Activated CD4-positive, alpha-beta memory T cell treated with anti-CD3 and anti-CD28 coated beads, Interleukin-2, amount 10 ng/mL, durations not matched to agents 7 days and 5 days (primary cell): ENCODE measurements at regions not wholly inside any gene's neighbourhood (a gene's known extent, or its start where the extent isn't known, plus 50 kb on each side); places are given as distances from the start of the nearest gene placed in this dataset.
"Not testable (repeated sequence)": the region's sequence is repeated elsewhere in the genome, so short reads cannot be mapped to it uniquely, and the experiment has no call there.

ENCODE experiments used
- CTCF ChIA-PET: fragments of 350-600 bp; sonication (Branson Sonifier 250); formaldehyde crosslinking; loops from one replicate; lab custom pipeline; 2021; ENCODE audit warnings: antibody characterized with exemption, inconsistent platforms; lab: Charles Lee
- POLR2A ChIA-PET: fragments of 350-600 bp; sonication (Branson Sonifier 250); formaldehyde crosslinking; loops from one replicate; lab custom pipeline; 2021; ENCODE audit warnings: antibody characterized with exemption; lab: Charles Lee
- DNase-seq: peaks from one replicate; pipeline ENCODE4 v3.0.0-alpha.2; 2020
- H3K27ac Mint-ChIP-seq: one replicate; pipeline ENCODE4 v1.8.0; 2021; ENCODE audit warnings: mild to moderate bottlenecking, mixed read lengths
- H3K27me3 Mint-ChIP-seq: one replicate; pipeline ENCODE4 v1.8.0; 2021; ENCODE audit warnings: mixed read lengths
- H3K36me3 Mint-ChIP-seq: one replicate; pipeline ENCODE4 v1.8.0; 2021; ENCODE audit warnings: low read depth, mixed read lengths
- H3K4me1 Mint-ChIP-seq: one replicate; pipeline ENCODE4 v1.8.0; 2021; ENCODE audit warnings: mixed read lengths
- H3K4me3 Mint-ChIP-seq: one replicate; pipeline ENCODE4 v1.8.0; 2021; ENCODE audit warnings: mild to moderate bottlenecking, mixed read lengths
- H3K9me3 Mint-ChIP-seq: one replicate; pipeline ENCODE4 v1.8.0; 2021; ENCODE audit warnings: mixed read lengths

DNA sequence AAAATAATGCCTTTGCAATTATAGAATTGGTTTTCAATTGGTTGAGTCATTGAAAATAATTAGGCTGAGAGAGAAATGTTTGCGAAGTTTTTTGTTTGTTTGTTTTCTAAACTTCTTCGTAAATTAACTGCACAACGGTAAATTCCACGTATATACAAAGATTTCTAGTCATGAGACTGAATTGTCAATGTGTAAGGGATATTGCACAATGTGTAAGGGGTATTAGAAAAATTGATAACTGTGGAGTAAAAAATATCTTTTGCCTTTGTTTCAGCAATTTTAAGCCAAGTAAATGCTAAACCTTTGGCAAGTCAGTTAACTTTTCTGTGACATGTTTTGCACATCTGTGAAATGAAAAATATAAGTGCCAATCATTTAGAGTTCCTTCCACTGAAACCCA lies 606.0 kb downstream of the TMEM182 start:
- DNase-seq: no peak
- Mint-ChIP-seq H3K27me3 (no peaks in the 10 kb centered on the region), H3K36me3 (no peaks in the 10 kb centered on the region), H3K27ac (no peak overlapping the region), H3K4me3 (no peak overlapping the region), H3K4me1 (no peaks in the 10 kb centered on the region), H3K9me3 (peaks cover 8% of the 10 kb centered on the region)
- ChIA-PET CTCF (no interaction called here), POLR2A (no interaction called here)

DNA sequence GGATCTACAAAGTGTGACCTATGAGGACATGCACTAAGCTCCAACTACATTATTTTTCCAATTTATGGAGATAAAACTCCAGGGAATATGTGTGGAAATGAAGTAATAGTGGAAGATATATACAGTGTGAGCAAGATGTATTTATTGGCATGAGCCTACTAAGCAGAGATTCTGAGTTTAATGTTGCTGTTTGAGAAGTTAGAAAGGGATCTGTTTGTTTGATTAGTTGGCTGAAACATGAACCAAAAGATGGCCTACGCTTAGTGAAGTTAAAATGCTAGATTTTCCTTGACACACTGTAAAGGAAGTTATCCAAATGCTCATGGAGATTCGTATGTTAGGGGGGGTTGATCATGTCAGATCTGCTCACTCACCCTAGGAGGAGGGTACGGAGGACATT lies 621.7 kb downstream of the TMEM182 start:
- ChIA-PET POLR2A (no interaction called here), CTCF (no interaction called here)
- no peaks in the 10 kb centered on the region for H3K27me3 Mint-ChIP-seq
- peaks cover 7% of the 10 kb centered on the region for H3K9me3 Mint-ChIP-seq
- no peak overlapping the region for H3K27ac Mint-ChIP-seq
- no peak for DNase-seq
- H3K4me3 Mint-ChIP-seq: no peak overlapping the region
- no peaks in the 10 kb centered on the region for H3K36me3 Mint-ChIP-seq
- H3K4me1 Mint-ChIP-seq: no peaks in the 10 kb centered on the region

DNA sequence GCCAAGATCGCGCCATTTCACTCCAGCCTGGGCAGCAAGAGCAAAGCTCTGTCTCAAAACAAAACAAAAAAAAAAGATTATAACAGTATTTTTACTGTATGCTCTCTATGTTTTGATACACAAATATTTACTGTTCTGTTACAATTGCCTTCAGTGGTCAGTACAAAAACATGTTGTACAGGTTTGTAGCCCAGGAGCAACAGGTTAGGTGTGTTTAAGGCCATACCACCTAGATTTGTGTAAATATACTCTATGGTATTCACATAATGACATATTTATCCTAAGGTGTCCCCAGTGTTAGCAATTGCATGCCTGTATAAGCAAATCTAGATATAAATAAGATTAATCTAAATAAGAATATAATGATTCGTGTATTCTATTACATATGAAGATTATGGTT lies 625.0 kb downstream of the TMEM182 start:
- Mint-ChIP-seq H3K36me3 (no peaks in the 10 kb centered on the region), H3K27me3 (no peaks in the 10 kb centered on the region), H3K27ac (no peak overlapping the region), H3K9me3 (peaks cover 3% of the 10 kb centered on the region), H3K4me3 (no peak overlapping the region), H3K4me1 (no peaks in the 10 kb centered on the region)
- CTCF ChIA-PET: no interaction called here
- no peak for DNase-seq
- POLR2A ChIA-PET: no interaction called here

DNA sequence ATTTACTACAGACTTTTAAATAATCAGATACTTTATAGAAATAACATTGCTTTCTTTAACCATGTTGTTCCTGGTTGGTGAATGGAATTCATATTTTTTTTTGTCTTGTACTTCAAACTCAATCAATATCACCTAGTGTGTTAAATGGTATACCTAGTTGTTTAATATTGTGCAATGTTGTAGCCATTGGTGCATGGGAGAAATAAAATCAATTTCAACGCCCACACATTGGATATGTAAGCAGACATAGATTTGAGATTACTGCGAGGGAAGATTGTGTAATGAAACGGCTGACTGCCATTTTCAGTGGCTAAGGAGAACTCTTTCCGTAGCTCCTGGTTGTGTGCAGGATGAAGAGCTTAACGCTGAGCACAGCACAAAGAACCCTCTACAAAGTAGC lies 626.1 kb downstream of the TMEM182 start:
- no peak for DNase-seq
- no peaks in the 10 kb centered on the region for H3K27me3 Mint-ChIP-seq
- ChIA-PET CTCF (no interaction called here), POLR2A (no interaction called here)
- no peak overlapping the region for H3K27ac Mint-ChIP-seq
- H3K4me1 Mint-ChIP-seq: no peaks in the 10 kb centered on the region
- H3K9me3 Mint-ChIP-seq: peaks cover 3% of the 10 kb centered on the region
- no peaks in the 10 kb centered on the region for H3K36me3 Mint-ChIP-seq
- H3K4me3 Mint-ChIP-seq: no peak overlapping the region

DNA sequence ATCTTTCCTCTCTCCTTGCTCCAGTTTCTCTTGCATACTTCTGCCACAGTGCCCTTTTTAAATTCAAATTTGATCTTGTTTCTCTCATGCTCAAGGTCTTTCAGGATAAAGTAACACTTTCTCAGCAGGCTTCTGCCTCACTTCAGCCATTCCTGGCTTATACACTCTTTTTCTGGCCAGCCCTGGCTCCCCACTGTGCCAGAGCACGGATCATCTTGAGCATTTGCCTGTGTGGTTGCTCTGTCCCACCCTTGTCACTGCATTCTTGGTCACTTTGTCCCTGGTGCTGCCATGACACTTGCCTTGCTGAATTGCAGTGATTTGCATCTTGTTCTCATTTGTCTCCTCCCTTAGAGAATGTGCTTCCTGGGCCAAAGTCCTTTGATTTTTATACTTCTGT lies 634.3 kb downstream of the TMEM182 start:
- H3K27ac Mint-ChIP-seq: no peak overlapping the region
- H3K4me1 Mint-ChIP-seq: no peaks in the 10 kb centered on the region
- H3K9me3 Mint-ChIP-seq: peaks cover 5% of the 10 kb centered on the region
- no peaks in the 10 kb centered on the region for H3K27me3 Mint-ChIP-seq
- no peaks in the 10 kb centered on the region for H3K36me3 Mint-ChIP-seq
- POLR2A ChIA-PET: no interaction called here
- no peak for DNase-seq
- CTCF ChIA-PET: no interaction called here
- no peak overlapping the region for H3K4me3 Mint-ChIP-seq

DNA sequence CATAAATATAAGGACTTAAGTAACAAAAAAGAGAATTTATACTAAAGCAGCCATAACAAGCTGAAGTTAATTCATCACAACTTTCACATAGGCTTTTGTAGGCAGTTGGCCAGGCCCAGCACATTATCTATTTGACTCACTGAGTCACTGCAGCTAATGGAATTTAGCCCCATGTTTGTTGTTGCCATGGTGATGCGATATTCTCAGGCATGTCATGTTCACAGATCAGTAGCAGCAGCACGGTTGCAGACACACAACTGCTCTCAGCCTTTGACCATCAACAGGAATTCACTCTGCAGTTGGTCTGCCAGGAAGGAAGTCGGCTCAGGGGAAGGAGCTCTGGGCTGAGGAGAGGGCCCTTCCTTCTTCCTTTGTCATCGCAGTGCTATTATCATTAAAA lies 639.8 kb downstream of the TMEM182 start:
- Mint-ChIP-seq H3K27ac (no peak overlapping the region), H3K27me3 (no peaks in the 10 kb centered on the region), H3K4me3 (no peak overlapping the region), H3K9me3 (peaks cover 5% of the 10 kb centered on the region), H3K4me1 (no peaks in the 10 kb centered on the region), H3K36me3 (no peaks in the 10 kb centered on the region)
- no peak for DNase-seq
- ChIA-PET CTCF (no interaction called here), POLR2A (no interaction called here)

DNA sequence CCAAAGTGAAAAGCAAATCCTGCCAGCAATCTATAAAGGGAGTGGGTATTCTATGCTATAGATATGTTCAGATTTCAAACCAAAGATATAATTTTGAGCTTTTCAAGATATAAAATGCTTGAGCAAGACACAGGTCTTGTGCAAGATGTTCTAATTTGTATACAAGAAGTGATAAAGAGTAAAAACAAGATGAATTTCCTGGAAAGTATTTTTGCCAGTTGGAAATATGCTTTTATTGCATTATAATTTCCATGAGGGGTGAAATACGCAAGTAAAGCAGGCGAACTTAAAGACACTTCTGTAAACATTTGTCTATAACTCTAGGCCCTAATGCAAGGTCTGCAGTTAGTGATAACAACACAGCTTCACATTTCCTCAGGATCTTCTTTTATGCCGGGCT lies 640.5 kb downstream of the TMEM182 start:
- Mint-ChIP-seq H3K4me3 (no peak overlapping the region), H3K9me3 (peaks cover 5% of the 10 kb centered on the region), H3K27me3 (no peaks in the 10 kb centered on the region), H3K27ac (no peak overlapping the region), H3K4me1 (no peaks in the 10 kb centered on the region), H3K36me3 (no peaks in the 10 kb centered on the region)
- ChIA-PET CTCF (no interaction called here), POLR2A (no interaction called here)
- DNase-seq: no peak

DNA sequence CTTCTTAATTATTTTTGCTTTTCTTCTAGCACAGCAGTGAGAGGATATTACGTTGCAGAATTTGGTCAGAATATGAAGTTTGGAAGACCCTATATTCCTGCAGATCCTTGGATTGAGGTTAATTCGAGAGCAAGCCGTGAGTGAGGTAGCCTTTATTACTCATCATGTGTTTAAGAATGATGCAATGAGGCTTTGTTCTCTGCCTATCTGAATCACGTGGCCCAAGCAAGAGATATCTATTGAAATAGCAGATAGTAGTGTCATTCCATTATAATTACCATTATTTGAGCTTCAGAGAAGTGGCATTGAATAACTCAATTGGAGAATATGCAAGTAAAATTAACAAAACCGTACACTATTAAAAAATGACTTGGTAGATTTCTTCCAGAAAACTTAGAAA lies 641.1 kb downstream of the TMEM182 start:
- H3K9me3 Mint-ChIP-seq: peaks cover 2% of the 10 kb centered on the region
- H3K4me1 Mint-ChIP-seq: no peaks in the 10 kb centered on the region
- CTCF ChIA-PET: no interaction called here
- no peaks in the 10 kb centered on the region for H3K36me3 Mint-ChIP-seq
- no peak overlapping the region for H3K4me3 Mint-ChIP-seq
- POLR2A ChIA-PET: no interaction called here
- H3K27ac Mint-ChIP-seq: no peak overlapping the region
- no peak for DNase-seq
- H3K27me3 Mint-ChIP-seq: no peaks in the 10 kb centered on the region

DNA sequence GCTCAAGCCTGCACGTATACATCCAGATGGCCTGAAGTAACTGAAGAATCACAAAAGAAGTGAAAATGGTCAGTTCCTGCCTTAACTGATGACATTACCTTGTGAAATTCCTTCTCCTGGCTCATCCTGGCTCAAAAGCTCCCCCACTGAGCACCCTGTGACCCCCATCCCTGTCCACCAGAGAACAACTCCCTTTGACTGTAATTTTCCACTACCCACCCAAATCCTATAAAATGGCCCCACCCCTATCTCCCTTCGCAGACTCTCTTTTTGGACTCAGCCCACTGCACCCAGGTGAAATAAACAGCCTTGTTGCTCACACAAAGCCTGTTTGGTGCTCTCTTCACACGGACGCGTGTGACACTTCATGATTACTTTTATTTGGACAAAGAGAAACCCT lies 641.6 kb downstream of the TMEM182 start:
- H3K4me3 Mint-ChIP-seq, DNase-seq, H3K27ac Mint-ChIP-seq, H3K9me3 Mint-ChIP-seq, H3K36me3 Mint-ChIP-seq, H3K4me1 Mint-ChIP-seq, CTCF ChIA-PET, POLR2A ChIA-PET, H3K27me3 Mint-ChIP-seq: not testable (repeated sequence)

DNA sequence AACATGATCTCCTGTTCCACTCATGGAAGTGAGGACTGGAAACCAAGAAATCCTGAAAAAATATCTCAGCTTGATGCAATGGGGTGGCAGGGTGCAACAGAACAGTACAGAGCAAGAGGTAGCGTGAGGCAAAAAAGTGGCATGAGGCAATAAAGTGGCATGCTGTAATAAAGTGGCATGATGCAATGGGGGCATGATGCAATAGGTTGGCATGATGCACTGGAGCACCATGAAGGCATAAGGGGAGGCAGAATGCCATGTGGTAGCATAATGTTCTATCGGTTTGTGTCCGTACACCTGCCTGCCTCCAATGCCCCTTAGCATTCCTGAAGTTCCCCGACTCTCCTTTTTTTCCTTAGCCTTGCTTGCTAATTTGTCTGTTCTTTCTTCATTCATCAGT lies 648.4 kb downstream of the TMEM182 start:
- no peaks in the 10 kb centered on the region for H3K4me1 Mint-ChIP-seq
- no peak for DNase-seq
- H3K27ac Mint-ChIP-seq: no peak overlapping the region
- H3K36me3 Mint-ChIP-seq: no peaks in the 10 kb centered on the region
- peaks cover 13% of the 10 kb centered on the region for H3K9me3 Mint-ChIP-seq
- H3K4me3 Mint-ChIP-seq: no peak overlapping the region
- CTCF ChIA-PET: no interaction called here
- no peaks in the 10 kb centered on the region for H3K27me3 Mint-ChIP-seq
- POLR2A ChIA-PET: no interaction called here

DNA sequence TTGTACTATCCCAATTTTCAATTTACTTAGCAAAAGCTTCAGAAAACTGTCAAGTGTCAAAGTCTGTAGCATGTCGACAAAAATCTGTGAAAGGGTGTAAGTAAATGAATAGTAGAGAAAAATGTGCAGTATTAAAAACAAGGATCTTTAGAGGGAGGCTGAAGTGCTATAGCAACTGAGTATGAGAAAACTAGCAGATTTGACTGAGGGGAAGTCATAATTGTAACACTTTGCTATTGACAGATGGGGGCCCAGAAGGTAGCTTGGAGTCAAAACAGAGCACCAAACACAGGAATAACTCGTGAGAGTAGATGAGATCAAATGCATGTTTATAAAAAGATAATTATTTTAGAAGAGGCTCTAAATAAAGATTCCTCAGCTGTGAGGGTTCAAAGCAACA lies 657.7 kb downstream of the TMEM182 start:
- Mint-ChIP-seq H3K9me3 (peaks cover 12% of the 10 kb centered on the region), H3K4me1 (no peaks in the 10 kb centered on the region), H3K27me3 (no peaks in the 10 kb centered on the region), H3K4me3 (no peak overlapping the region), H3K27ac (no peak overlapping the region), H3K36me3 (no peaks in the 10 kb centered on the region)
- ChIA-PET POLR2A (no interaction called here), CTCF (no interaction called here)
- DNase-seq: no peak

DNA sequence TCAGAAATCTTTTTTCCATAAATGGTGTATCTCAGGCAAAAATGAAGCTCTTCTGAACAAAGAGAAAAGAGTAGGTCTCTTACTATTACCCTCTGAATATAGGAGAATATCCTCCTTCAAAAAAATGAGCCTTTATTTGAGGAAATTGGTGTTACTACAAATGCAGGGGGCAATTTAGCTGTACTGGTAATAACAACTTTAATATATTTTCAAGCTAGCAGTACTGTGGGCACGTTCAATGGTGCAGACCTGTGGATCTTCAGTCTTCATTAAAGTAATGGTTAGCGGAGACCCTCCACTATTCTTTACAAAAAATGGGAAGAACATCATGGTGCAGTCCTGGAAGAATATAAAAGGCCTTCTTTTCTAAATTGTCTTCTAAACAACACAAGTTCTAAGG lies 661.3 kb downstream of the TMEM182 start:
- Mint-ChIP-seq H3K4me1 (no peaks in the 10 kb centered on the region), H3K27ac (no peak overlapping the region), H3K36me3 (no peaks in the 10 kb centered on the region), H3K27me3 (no peaks in the 10 kb centered on the region), H3K4me3 (no peak overlapping the region), H3K9me3 (peaks cover 6% of the 10 kb centered on the region)
- no peak for DNase-seq
- POLR2A ChIA-PET: no interaction called here
- CTCF ChIA-PET: no interaction called here

DNA sequence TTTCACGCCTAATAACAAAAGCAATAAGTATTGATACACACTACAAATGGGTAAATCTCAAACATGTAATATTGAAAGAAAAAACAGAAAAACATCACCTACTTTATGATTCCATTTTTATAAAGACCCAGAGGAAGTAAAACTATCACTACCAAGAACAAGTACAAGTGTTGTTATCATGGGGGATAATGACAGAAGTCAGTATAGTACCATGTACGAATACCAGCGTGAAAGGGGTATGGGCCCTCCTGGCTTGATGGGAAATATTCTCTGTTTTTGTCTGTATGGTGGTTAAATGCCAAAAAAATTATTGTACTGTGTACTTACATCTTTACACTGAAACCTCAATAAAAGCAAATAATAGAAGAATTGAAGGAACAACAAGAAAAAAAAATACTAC lies 665.7 kb downstream of the TMEM182 start:
- Mint-ChIP-seq H3K4me3 (no peak overlapping the region), H3K27ac (no peak overlapping the region)
- CTCF ChIA-PET: no interaction called here

DNA sequence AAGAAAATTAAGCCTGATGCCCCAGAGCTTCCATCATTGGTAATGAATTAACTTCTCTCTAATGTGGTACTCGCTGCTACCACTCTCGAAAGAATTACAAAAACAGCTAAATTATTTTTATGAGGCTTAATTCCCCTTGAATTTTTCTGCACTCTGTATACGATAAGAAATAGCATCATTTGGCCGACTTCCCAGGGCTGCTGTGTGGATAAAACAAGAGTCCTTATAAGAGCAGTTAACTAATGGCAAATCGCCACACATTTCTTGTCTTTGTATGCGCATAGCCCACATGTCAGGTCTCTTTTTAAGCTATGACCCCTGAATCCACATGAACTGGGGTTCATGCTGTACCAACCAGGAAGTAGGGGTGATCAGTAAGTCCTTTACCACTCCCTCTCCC lies 668.4 kb downstream of the TMEM182 start:
- no peaks in the 10 kb centered on the region for H3K4me1 Mint-ChIP-seq
- H3K4me3 Mint-ChIP-seq: no peak overlapping the region
- no peaks in the 10 kb centered on the region for H3K27me3 Mint-ChIP-seq
- ChIA-PET POLR2A (no interaction called here), CTCF (no interaction called here)
- H3K9me3 Mint-ChIP-seq: peaks cover 5% of the 10 kb centered on the region
- H3K27ac Mint-ChIP-seq: no peak overlapping the region
- no peaks in the 10 kb centered on the region for H3K36me3 Mint-ChIP-seq
- DNase-seq: no peak

More for the DNA sequence above, 665.7 kb downstream of the TMEM182 start:
- Mint-ChIP-seq H3K36me3 (no peaks in the 10 kb centered on the region), H3K4me1 (no peaks in the 10 kb centered on the region), H3K27me3 (no peaks in the 10 kb centered on the region), H3K9me3 (no peaks in the 10 kb centered on the region)
- no peak for DNase-seq
- POLR2A ChIA-PET: no interaction called here

DNA sequence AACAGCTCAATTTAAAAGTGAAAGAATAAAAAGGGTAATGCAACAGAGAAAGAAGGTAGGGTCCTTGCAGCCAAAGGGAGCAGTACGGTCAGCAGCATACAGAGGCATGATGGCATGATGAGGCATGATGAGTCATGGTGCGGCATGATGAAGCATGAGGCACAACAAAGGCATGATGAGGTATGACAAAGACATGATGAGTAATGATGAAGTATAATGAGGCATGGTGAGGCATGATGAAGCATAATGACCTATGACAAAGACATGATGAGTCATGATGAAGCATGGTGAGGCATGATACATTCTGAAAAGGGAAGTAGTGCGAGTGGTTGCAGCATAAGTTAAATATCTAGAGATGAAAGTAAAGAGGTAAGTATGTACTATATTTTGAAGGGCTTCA lies 673.2 kb downstream of the TMEM182 start:
- H3K27me3 Mint-ChIP-seq: no peaks in the 10 kb centered on the region
- DNase-seq: no peak
- no peaks in the 10 kb centered on the region for H3K36me3 Mint-ChIP-seq
- no peaks in the 10 kb centered on the region for H3K4me1 Mint-ChIP-seq
- no peak overlapping the region for H3K4me3 Mint-ChIP-seq
- ChIA-PET POLR2A (no interaction called here), CTCF (no interaction called here)
- peaks cover 10% of the 10 kb centered on the region for H3K9me3 Mint-ChIP-seq
- no peak overlapping the region for H3K27ac Mint-ChIP-seq
